AG09309 (cell line): ENCODE measurements at regions not wholly inside any gene's neighbourhood (a gene's known extent, or its start where the extent isn't known, plus 50 kb on each side); places are given as distances from the start of the nearest gene placed in this dataset.

ENCODE experiments used
- DNase-seq: peaks from one replicate; pipeline ENCODE4 v3.0.0-alpha.2; 2010; ENCODE audit warnings: low read depth
- H3K4me3 ChIP-seq: 2 replicates; pipeline ENCODE4 v1.5.1; 2011; ENCODE audit warnings: mild to moderate bottlenecking, low read depth, low read length, moderate library complexity; ENCODE audit not compliant: control insufficient read depth
- CTCF ChIP-seq: IDR thresholded peaks from 2 replicates; pipeline ENCODE4 v1.5.1; 2011; ENCODE audit warnings: mild to moderate bottlenecking, low read depth, low read length, inconsistent platforms; ENCODE audit not compliant: insufficient read depth, control insufficient read depth; ENCODE audit errors: missing control alignments

DNA sequence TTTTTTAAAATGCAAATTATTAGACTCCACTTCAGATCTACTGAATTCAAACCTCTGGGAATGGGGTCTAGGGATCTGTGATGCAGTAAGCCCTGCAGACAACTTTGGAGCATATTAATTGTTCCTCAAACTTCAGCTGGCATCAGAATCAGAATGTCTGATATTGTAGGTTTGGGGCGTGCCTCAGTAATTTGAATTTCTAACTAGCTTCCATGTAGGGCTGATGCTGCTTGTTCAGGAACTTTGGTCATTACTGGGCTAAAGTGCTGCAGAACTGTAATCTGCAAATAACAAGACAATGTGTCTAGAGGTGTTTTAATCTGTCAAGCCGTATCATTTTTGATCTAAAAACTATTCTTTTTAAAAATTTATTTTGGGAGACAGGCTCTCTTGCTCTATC is 1719.7 kb upstream of the PIK3C3 start:
- DNase-seq: no peak
- no peak overlapping the region for H3K4me3 ChIP-seq
- TF ChIP-seq CTCF: no peak

- no peak overlapping the region for H3K4me3 ChIP-seq
- TF ChIP-seq CTCF: no peak
Observed at GRCh38 chr18:40233931-40234616, 1721.0 kb upstream of the PIK3C3 start.

GRCh38 chr18:40222776-40223175 is 1732.3 kb upstream of the PIK3C3 start:
- DNase-seq: no peak
- no peak overlapping the region for H3K4me3 ChIP-seq
- TF ChIP-seq CTCF: no peak

More at GRCh38 chr18:40233931-40234616, 1721.0 kb upstream of the PIK3C3 start:
- no peak for DNase-seq

DNA sequence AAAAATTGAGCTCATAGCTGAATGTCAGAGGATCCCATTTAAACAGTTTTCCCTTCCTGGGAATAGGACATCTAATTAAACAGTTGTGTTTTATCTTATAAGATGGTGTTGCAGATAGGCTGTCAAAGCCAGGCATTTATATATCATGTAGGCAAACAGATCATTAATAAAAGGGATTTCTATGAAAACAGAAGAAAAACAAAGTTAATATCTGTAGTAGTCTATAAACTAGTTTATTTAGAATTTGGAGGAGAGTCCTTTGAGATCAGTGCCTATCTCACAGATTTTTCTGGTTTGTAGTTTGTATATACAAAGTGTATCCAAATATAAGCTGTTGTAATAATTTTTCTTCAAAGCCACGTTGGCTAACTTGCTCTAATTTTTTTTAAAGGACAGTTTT is 1738.2 kb upstream of the PIK3C3 start:
- no peak for DNase-seq
- no peak for TF ChIP-seq CTCF
- no peak overlapping the region for H3K4me3 ChIP-seq

DNA sequence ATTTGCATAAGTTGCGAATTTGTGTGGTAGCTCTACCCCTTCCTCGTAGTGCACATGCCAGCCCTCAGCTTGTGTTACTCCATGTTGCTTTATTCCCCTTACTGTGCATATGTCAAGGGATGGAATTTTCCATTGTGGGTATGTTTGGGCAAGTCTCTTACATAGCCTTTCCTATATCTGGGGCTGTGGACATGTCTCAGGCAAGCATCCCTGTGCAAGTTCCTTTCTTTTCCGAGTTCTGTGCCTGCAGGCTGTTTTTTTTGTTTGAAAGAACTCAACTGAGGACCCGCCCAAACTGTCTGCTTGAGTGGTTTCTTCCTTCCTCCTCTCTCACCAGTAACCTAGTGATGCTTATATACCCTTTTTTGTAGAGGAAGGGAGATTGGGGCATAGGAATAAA is 1739.1 kb upstream of the PIK3C3 start:
- no peak for TF ChIP-seq CTCF
- no peak for DNase-seq
- no peak overlapping the region for H3K4me3 ChIP-seq

- no peak for TF ChIP-seq CTCF
- H3K4me3 ChIP-seq: no peak overlapping the region
- DNase-seq: no peak
Observed at GRCh38 chr18:40210696-40211095, 1744.3 kb upstream of the PIK3C3 start.
